GM19468 (cell line): ENCODE measurements at regions not wholly inside any gene's neighbourhood (a gene's known extent, or its start where the extent isn't known, plus 50 kb on each side); places are given as distances from the start of the nearest gene placed in this dataset.

Experiments used
- ATAC-seq: cut with Tn5 transposase; IDR thresholded peaks from one replicate; pipeline ENCODE4 v1.9.1; 2021; ENCODE audit warnings: mild to moderate bottlenecking, moderate library complexity, moderate number of reproducible peaks; ENCODE audit not compliant: unreplicated experiment; ENCODE audit errors: extremely low read depth

DNA sequence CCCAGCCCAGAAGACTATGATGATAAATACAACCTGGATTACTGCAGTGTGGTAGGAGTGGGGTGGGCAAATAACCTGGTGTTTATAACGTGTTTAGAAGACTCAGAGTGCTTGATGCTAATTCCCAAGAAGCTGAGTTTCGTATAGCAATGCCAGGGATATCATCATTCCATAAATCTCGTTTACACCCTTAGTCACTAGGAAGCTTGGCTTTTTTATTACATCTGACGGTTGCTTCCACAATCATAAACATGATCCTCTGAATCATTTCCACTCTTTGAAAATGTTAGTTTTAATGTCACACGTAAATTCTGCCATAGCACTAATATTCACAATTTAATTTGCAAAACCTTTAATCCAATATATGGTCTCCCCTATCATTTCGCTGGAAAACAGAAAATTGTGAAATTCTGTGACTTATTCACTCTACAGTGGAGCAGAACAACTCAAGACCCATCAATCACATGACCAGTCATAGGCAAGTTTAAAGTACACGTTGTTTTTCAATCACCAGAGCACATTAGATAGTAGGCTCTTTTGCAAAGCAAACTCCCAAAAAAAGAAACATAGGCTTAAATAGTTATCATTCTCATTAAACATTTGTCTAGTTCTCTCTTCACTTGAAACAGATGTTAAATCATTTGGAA, 321.0 kb downstream of the LTN1 start:
- ATAC-seq, result no peak

DNA sequence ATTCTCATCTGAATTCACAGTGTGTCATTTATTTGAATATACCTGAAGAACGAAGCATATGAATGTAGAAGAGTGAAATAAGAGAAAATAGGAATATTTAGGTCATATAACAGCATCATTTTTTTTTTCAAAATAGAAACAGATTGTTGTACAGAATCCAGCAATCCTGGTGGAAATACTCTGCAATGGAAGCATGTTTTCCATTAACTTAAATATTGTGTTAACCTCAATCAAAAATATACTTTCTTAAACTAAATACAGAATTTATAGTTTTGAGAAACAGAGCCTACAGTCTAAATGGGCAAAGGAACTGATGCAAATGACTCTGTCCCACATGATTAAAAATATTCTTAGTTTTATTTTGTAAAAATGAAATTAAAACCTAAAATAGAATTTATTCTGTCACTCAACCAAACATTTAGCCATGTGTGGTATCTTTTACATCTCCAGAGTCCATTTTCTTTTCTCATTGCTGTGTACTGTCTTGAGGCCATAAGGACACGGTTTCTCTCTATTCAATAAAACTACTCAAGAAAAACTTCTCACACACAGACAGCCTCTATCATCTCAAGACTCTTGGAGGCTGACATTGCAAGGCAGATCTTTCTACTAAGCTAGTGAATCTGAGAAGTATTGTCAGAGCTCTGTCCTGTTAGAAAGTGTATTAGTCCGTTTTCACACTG, 322.6 kb downstream of the LTN1 start:
- no peak for ATAC-seq

DNA sequence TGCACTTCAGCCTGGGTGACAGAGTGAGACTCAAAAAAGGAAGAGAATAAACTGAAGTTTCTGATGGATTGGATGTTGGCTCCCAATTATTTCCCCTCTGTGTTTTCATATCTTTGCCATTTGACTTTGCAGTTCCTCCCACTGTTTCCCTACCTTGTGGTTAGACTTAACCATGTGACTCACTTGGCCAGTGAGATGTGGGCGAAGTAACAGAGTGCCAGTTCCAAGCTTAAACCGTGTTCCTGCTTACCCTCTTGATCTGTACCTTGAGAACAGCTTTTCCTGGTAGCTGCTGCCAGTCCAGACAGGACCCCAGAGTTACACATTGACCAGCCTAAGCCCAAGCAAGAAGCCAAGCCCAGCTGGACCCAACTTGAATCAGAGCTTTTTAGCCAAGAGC, 323.4 kb downstream of the LTN1 start:
- no peak for ATAC-seq

DNA sequence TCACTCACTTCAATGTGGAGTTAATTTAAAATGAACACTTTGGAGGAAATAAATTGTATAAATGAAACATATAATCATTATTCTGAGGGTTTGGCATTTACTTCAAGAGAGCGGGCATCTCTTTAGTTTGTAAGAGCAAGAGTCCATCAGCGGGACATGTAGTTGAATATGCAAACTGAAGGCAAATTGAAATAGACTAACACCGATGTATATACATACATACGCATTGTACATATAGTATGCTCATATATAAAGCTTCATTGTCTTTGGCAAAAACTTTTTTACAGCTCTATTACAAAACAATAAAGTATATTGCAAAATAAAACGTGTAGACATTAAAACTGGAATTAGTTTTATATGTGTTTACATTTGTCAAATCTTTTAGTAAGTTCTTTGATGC, 328.9 kb downstream of the LTN1 start:
- ATAC-seq, result no peak

DNA sequence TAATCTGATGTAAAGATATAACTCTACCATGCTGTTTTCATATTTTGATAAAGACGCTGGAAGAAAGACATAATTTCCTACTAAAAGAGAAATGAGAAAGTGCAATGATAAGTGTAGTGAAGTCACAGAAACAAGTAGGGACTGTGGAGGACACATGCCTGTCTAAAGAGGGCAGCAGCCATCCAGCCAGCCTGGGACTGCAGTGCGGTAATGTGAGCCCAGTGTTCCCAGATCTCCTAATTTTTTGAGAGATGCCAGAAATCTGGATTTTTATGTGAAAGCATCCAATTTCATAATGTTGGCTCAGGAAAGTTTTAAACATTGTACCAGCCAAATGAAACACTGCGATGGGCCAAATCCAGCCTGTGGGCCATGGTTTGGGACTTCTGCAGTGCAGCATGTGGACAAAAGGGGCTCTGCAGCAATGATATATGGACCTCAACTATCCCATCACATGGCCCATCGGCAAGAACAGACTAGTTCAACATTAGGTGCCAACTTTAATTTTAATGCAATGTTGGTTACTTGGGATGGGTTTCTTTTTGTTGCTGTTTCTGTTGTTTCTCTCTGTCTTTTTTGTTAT, 329.5 kb downstream of the LTN1 start:
- no peak for ATAC-seq

DNA sequence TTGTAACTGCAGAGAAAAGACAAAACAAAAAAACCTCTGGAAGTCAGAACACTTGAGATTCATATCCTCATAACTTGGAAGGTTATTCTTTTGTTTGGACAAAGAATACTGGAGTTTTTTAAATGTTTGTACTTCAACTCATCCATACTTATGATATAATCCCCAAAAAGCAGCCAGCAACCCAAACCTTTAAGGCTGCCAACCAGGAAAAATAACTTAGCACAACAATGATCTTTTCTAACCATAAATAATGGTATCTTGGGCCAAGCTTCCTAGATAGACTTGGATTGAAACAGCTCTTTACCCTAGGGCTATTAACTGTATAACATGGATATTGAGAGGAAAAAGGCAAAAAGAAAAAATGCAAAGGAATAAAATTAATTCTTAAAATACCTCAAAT, 335.1 kb downstream of the LTN1 start:
- ATAC-seq, result no peak

DNA sequence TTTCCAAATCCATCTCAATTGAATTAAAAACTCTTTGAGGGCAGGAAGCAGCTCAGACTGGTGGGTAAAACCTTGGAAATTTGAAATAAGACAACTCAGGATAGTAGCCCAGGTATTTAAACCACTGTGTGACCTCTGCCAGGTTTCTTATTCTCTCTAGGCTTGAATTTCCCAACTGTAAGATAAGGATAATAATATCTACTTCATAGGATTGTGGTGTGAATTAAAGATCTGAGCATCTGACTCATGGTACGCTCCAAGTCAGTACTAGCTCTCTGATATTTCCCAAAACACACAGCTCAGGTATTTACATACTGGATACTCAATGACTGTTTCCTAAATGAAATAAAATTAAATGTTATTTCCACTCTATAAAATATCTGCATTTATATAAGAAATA, 337.2 kb downstream of the LTN1 start:
- no peak for ATAC-seq

DNA sequence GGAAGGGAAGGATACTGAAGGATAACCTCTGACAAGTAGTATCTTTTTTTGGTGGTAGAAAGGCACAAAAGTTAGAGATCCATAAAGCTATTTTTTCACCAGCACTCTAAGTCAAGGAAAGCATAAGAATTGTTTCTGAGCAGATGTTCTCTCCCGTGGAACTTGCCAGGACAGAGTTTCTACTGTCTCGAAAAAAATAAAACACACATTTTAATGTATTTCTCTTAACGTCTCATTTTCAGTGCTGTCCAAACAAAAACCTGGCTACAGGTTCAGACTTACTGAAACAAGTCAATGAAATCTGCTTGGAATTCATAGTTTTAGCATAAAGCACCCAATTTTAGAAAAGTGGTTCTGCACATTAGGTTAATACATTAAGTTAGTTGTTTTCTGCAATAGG, 338.3 kb downstream of the LTN1 start:
- ATAC-seq, result no peak

DNA sequence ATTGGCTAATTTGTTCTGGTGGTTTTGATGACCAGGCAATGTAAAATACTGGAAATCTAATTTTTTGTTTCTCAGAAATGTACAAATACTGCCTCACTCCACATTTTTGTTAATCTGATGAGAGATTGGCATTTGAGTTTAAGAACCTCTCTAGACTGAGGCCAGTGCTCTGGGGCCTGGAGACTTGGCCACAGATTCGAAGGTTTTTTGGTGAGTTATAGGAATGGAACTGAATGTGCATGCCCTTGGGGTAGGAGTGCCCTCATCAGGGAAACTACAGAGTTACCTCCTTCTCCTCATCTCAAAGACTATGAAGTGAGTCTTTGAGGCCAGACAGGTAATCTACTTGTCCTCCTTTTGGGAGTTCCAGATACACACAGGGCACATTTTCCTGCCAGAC, 347.9 kb downstream of the LTN1 start:
- ATAC-seq, result no peak

DNA sequence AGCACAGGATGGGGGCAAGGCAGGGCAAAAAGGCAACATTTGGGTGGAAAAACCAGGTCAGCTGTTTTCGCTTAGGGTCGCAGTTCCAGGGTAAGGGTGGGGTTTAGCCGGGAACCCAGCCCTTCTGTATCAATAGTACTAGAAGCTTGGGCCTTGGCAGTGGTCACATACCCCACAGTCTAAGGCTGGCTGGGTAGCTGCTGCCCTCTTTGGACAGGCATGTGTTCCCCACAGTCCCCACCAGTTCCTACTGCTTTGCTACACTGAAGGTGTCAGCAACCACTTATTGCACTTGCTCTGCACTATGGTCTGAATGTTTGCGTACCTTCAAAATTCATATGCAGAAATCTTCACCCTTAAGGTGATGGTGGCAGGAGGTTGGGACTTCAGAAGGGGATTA, 349.8 kb downstream of the LTN1 start:
- ATAC-seq, result no peak

DNA sequence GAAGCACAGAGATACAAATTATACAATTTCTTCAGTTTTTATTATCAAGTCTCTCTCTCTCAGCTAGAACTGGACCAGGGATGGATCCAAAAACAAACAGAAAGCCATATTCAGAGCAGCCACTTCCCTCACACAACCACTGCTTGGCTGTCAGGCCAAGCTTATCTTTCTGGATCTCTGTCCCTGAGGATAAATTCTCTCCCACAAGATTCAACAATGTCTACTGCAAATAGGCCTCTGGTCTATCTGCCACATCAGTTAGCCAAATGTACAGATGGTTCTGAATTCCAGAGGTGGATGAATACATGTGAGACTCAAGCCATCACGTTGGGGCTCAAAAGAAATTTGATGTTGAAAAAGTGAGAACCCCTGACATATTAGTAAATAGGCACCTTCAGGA, 350.9 kb downstream of the LTN1 start:
- ATAC-seq, result no peak

DNA sequence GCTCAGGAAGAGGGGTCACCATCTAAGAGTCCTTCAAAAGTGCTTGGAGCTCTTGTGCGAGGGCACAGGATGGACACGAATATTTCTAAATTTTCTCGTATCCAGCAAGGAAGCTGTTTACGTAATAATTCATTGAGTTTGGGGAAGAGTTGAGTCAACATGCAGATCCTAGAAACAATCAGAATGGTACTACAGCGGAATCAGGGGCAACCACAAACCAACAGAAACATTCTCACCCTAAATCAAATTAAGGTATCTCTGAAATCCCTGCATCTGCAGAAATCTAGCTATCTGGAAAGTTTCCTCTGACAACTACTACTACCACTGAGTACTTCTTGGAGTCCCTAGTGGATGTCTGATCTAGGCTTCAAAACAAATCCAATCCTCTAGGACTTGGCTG, 352.4 kb downstream of the LTN1 start:
- ATAC-seq, result no peak

DNA sequence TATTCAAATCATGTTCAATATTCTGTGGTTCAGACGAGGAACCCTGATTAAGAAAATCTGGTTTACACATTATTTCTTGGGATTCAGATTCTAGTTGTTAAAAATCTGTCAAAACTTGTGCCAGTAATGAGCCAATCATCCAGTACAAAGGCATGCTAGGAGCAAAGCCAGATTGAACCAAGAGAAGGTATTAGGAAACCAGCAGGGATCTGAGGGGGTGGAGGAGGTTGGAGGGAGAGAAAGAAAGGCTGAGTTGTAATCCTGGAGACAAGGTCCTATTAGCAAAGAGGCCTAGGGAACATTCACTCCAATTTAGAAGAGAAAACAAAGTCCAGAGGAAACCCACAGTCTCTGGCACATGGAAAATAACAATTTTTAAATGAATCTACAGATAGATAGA, 352.9 kb downstream of the LTN1 start:
- no peak for ATAC-seq

DNA sequence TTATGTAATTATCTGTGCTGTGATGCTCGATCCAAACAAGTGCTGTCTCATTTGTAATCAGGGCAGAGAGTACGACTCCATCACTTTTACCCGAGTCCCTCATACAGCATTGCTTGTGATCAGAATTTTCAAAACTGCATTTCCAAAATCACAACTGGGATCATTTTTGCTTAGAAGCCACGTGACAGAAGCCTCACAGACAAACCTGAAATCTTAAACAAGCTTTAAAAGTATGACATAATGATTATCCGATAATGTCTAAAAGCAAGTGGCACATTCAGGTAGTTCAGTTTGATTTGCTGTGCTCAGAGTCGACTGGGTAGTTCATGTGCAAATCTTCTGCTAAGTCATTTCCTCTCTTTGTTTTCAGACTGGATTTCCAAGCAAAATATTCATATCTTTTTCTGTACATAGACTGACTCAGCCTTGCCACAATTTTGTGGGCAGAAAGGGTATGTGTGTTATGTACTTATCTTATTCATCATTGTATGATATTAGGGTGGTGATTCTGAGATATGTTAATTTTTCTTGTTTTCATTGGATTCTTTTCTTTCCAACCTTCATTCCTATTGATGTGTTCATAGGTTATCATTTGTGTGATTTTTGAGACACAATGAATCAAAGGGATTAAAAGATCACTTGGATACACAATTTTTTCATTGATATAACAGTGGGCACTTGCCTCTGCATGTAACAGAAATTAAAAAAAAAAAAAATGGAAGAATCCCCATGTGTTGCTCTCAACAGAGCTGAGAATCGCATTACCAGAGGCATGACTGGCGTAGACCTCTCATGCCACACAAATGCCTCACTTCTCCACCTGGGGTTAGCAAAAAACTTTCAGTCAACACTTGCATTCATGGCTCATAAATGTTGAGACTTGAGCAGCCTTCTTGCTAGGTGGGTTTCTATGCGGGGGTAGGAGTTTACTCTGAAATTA, 355.7 kb downstream of the LTN1 start:
- no peak for ATAC-seq

DNA sequence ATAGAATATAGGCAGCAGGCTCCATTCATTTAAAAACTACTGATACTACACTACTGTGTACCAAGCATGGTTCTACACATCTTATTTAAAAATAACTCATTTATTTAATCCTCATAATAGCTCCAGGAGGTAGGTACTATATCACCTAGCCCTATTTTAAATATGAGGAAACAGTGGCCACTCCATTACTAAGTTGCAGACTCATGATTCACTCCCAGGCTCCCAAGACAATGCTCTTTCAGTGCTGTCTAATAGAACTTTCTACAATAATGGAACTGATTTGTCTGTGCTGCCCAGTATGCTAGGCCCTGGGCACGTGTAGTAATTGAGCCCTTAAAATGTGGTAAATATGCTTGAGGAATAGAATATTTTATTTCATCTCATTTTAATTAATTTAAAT, 357.1 kb downstream of the LTN1 start:
- ATAC-seq, result no peak

DNA sequence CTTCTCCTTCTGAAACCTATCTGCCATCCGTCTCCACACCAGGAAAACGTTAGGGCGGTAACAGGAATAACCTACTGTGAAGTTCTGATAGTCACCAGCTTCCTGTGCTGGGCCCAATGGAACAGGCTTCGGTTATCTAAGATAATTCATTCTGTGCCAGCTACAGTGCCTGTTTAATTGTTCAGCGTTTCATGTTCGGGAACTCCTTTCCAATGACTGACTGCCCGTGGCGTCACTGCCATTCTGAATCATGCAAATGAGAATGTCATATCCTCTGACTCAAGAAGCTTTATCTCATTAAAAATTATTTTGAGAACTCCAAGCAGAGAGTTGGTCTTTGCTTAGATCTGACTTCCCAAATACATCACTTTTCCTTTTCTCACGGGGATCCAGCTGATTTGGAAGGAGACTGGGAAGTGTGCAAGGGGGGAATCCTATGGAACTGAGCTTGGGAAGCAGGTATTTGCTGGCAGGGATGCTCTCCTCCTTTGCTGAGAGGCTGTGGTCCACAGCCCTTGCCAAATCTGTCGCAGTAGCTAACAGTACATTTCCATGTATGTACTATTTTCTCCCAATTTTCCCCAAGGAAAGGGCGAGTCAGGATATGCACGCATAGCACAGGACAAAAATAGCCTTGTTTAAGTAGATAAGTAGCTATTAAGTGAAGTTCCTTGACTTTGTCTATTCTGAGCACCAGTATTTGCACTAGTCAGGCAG, 358.7 kb downstream of the LTN1 start:
- ATAC-seq, result no peak

DNA sequence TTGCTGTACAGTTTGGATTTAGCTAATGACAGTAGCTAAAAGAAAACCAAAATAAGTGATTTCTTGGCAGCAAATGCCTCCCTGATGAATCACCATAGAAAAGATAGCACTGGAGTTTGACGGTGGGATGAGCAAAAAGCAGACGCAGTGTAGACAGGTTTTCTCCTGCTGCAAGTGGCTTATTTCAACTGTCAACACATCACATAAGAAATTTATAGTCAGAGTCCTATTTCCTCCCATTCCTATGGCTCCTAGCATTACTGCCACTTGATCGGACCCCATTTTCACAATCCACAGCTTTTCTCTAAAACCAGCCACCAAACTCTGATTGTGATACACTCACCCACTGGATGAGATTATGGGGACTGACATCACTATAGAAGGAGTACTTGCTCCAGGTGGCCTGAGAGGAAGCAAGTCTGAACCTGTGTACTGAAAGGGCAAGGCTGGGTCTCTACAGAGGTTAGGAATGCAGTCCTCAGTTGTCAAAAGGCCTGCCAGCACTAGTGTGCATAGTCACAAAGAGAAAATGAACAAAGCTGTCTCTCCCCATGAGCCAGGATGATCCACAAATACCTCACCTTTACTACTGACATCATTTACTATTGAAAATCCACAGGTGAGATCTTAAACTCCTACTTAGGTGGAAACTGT, 359.8 kb downstream of the LTN1 start:
- no peak for ATAC-seq

DNA sequence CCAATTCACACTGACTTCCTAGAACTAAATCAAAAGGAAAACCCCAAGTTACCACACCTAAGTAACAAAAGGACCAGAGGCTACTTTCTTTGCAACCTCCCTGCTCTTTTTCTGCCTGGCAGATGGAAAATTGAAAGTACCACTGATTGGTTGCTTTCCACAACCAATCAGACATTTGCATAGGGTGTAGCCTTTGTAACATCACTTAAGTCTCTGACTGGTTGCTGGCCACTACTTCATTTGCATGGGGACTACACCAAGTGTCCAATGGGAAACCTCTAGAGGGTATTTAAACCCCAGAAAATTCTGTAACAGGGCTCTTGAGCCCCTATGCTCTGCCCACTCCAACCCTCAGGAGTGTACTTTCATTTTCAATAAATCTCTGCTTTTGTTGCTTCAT, 365.0 kb downstream of the LTN1 start:
- ATAC-seq, result no peak

DNA sequence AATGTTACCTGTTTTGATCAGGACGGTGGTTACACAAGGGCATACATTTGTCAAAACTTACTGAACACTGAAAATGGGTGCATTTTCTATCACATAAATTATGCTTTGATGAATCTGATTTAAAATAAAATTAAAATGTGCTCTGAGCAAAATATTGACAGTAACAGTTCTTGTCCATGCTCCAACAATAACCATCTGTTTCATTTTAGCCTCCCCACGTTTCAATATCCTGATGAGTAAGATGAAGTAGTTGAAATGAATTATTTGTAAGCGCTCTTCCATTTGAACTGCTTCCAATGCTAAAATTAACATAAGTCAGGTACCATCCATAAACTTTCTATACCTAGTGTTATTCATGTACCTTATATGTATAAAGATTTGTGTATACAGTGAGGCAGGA, 365.4 kb downstream of the LTN1 start:
- ATAC-seq, result no peak

DNA sequence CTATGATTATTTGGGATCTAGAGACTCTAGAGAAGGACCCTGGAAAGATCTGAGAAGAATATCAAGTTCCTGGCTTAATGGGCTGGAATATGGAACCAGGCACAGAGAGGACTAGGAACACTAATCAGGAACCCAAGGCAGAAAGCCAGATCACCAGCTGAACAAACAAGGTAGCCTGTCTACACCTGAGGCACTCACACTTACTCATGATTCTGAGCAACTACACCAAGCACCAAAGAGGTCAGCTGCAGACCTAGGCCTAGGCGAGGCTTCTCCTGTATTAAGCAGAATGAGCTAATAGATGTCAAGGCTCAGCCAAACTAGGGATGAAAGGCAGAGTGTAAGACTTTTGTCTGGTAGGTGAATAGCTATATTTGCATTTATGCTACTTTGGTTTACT, 368.1 kb downstream of the LTN1 start:
- ATAC-seq, result no peak
